Activated gamma-delta T cell treated with Interleukin-2 at 50 U/mL for 16 hours (primary cell): ENCODE measurements at regions not wholly inside any gene's neighbourhood (a gene's known extent, or its start where the extent isn't known, plus 50 kb on each side); places are given as distances from the start of the nearest gene placed in this dataset.

ENCODE experiments used
- DNase-seq: peaks from one replicate; pipeline ENCODE4 v3.0.0-alpha.2; 2020

DNA sequence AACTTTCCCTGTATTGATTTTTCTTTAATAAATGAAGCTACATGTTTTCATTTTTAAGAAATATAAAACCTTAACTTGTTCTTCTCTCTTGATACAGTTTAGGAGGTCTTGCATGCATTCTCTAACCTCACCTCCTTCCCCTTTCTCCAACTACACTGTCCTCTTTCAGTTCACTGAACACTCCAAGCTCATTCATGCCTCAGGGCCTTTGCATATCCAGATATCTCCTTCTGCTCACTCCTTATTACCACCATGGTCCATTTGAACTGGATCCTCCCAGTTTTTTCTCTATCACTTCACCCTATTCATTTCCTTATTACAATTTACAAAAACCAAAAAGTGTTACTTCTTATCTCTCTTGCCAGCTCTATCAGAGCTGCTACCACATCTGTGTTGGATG lies 242.9 kb upstream of the PLEKHG7 start:
- no peak for DNase-seq

- no peak for DNase-seq
These were observed 243.8 kb upstream of the PLEKHG7 start for GRCh38 chr12:92458996-92459395.

DNA sequence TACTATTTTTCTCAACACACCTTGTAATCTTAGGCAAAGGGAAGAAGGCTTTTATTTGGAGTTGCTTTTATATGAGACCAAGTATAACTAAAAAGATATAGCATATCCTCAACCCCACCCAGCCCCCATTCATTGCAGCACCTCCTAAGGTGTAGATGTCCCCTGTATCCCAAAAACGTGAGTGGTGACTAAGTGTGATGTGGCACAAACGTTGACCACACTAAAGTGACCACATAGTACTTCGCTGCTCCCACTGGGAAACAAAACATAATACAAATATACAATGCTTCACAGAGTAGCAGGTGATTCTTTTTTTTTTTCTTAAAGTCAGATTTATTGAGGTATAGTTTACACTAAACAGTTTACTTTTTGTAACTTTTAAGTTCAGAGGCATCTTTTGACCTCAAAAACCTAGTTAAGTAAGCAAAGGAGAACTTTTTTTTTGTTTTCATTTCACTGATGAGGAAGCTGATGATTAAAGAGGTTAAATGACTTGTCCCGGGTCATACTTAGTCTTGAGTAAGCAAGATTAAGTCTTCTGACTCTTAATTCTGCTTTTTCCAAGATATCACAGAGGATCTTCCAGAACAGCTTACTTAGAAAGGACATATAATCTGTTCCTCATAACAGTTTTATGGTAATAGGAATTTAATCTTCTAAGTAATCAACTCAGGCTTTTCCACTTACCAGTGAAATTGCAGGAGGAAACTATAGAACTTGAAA lies 245.2 kb upstream of the PLEKHG7 start:
- no peak for DNase-seq

DNA sequence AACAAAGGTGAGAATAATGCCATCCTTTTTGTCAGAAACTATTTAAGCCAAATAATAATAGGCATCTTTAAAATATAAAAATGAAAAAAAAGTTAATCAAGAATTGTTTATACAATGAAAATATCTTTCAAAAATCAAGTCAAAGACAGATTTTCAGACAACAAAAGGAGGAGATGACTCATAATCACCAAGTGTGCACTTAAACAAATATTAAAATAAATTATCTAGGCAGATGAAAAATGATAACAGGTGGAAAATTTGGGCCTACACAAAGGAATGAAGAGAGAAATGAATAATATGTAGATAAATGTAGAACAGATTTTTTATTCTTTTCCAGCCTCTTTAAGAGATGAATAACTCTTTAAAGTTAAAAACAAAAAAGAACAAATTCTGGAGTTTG lies 250.0 kb upstream of the PLEKHG7 start:
- DNase-seq, result no peak

GRCh38 chr12:92446083-92446460 lies 256.7 kb upstream of the PLEKHG7 start:
- no peak for DNase-seq

- no peak for DNase-seq
These were observed 257.3 kb upstream of the PLEKHG7 start for GRCh38 chr12:92445253-92446082.

DNA sequence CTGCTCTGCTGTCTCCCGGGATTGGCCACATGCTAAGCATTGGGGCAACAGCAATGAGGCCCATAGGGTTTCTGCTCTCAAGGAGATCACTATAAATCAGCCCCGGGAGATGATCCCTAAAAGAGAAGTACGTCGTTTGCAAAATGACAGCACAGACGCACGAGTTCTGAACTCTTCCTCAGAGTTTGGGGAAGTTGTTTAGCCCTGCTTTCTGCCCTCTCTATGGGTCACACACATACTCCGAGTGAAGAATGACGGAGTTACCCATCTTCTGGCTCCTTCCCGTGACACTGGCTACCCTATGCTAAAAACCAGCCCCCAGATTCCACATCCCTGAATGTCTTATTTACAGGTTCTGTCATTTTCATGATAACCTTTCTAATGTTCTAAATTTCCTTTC lies 258.0 kb upstream of the PLEKHG7 start:
- DNase-seq, result no peak

- no peak for DNase-seq
These were observed 260.0 kb upstream of the PLEKHG7 start for GRCh38 chr12:92442782-92443181.

DNA sequence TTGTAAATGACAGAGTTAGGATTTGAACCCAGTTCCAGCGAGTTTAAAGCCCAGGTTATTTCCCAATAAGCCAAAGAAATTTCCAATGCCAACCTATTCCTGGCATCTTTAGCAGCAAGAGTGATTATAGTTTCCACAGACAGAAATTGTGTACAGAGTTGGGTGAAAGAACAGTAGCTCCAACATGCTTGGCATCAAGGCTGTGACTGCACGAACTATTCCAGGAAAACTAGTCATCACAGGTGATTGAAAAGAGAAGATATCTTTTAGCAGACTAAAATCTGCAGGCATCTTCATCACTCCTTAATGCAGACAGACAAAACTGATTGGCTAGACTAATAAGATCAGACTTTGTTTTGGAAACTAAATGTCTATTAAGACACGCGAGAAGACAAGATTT lies 262.7 kb upstream of the PLEKHG7 start:
- DNase-seq, result no peak

DNA sequence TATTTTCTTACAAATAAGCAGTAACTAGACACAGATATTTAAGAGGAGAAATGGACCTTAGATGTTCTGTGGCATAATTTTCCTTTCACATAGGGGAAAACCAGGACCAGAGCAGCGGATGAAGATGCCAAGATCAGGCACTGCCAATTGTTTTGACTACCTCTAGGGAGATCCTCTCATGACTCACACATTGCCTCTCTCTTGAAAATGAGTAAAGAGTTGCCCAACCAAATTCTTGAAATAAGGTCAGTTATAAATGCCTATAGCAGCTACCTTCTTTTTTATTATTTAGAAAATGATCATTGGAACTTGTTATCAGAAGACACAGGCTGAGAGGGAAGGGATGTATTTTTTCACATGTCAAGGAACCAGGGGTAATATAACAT lies 263.4 kb upstream of the PLEKHG7 start:
- no peak for DNase-seq

- DNase-seq, result no peak
These were observed 264.0 kb upstream of the PLEKHG7 start for GRCh38 chr12:92438641-92439419.

DNA sequence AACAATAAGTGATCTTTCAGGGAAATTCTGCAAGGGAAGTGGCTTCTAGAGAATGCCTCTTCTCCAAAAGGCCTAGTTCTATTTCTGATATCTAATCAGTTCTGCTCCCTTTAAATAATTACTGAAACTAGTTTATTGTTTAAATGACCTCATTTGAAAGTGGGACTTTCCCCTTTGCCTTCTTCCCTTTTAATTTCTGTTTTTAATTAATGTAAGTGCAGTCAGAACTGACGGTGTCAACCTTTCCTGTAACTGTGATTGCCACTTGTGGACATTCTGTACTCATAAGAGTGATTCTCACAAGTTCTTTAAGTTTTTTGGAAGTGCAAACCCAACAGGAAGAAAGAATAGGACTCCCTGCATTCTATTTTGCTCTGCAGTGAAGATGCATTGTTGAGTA lies 265.3 kb upstream of the PLEKHG7 start:
- no peak for DNase-seq

DNA sequence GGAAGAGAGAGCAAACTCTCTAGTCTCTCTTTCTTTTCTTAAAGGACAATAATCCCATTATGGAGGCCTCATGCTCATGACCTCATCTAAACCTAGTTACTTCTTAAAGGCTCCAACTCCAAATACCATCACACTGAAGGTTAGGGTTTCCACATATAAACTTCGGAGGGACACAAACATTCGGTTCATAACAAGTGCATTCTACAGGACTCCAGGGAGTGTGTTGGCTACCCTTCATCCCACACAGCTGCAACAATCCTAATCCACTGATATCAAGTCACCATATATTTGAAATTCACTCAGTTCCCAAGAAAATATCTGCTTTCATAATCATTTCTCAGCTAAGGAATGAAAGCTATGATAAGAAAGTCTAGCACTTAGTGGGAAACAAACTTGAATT lies 265.9 kb upstream of the PLEKHG7 start:
- DNase-seq, result no peak

DNA sequence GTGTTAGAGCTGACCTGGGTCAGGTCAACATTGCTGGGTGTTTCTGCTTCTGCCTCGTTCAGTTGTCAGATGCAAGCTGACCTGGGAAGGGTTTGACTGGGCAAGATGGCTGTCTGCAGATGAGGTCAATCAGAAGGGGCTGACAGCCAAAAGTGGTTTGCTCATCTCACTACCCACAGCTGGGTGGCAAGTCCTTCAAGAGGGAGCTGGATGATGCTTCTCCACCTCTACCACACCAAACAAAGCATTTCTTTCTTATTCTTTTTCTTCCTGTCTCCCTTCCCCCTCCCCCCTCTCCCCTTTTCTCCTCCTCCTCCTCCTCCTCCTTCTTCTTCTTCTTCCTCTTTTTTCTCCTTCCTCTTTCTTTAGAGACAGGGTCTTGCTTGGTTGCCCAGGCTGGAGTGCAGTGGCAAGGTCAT lies 268.2 kb upstream of the PLEKHG7 start:
- no peak for DNase-seq

DNA sequence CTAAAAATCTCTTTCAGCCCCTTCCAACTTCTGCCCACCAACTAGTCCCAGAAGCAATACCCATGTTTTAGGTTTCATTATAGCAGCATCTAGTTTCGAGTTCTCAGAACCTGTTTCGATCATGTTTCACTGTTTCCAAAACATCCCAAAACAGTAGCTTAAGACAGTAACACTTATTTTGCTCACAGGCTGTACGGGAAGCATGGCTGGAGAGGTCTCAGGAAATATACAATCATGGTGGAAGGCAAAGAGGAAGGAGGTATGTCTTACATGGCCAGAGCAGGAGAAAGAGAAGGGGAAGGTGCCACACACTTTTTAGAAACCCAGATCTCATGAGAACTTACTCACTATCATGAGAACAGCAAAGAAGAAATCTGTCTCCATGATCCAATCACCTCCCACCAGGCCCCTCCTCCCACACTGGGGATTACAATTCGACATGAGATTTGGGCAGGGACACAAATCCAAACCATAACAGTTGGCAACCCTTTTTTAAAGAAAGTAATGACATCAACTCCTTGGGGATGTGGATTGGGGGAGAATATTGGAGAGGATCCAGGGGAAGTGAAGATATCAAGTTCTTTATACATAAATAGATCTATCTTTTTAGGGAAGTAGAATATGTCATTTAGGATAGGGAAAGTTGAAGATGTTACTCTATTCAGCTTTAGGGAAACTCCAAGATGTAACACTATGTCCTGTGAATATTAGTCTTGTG lies 269.9 kb upstream of the PLEKHG7 start:
- DNase-seq, result no peak

DNA sequence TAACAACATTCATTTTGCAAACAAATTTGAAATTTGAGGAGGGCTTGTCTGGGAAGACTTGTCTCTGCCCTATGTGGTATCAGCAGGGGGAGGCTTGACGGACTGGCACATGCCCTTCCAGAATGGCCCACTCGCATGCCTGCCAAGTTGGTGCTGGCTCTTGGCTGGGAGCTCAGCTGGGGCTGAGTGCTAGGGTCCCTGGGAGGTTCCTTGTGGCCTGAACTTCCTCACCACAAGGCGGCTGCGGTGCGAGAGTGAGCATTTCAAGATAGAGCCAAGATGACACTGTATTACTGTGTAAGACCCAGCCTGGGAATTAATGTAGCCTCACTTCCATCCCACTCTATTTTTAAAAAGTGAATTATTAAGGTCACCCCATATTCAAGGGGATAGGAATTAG lies 271.6 kb upstream of the PLEKHG7 start:
- peak; percentile 7 for DNase-seq

DNA sequence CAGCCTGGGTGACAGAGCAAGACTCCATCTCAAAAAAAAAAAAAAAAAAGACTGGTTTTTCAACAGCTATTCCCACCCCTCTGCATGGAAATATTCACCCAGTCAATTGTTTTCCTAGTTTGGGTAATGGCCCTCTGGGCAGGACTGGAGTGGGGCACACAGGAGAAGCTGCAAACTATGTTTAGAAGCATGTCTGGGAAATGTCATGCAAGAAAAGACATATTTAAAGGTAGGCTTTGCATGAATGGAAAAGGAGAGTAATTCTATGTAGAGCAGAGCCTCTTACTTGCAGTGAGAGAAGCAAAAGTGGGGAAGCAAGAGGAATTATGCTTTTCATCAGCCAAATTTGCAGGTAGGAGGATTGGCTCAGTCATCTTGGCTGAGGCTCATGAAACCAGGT lies 276.5 kb upstream of the PLEKHG7 start:
- no peak for DNase-seq

- DNase-seq, result no peak
These were observed 277.6 kb upstream of the PLEKHG7 start for GRCh38 chr12:92425165-92425564.

DNA sequence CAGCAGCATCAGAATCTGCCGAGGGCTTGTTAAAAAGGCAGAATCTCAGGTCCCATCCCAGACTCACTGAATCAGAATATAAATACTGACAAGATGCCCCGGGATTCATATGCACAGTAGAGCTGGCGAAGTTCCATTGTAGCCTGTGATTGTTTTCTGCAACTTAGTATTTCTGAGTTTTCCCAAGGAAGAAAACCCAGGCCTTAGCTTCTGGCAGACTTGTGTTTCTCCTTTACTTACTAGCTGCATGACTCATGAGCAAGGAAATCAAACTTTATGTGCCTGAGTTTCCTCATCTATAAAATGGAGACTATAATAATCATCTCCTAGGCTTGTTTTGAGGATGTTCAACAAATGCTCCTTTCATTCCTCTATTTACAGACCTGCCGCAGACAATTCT lies 278.5 kb upstream of the PLEKHG7 start:
- DNase-seq, result no peak

GRCh38 chr12:92421701-92422100 lies 276.1 kb upstream of the BTG1 start:
- DNase-seq, result no peak

DNA sequence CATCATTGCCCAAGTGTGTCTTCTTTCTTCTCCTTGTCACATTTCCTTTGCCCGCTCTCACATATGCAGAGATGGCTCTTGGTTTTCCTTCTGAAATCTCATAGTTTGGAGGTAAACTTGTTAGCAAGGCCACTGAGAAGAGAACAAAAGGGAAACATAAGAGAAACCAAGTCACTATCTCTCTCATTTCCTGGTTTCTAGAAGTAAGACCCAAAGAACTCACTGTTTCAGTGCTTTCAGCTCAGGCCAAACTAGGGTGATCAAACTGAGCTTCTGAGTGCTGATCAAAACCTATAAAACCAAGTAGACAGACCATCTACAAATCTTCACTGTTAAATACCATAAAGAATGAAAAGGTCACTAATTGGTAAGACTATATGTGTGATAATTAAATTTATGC lies 275.4 kb upstream of the BTG1 start:
- DNase-seq, result no peak

GRCh38 chr12:92419201-92419600 lies 273.6 kb upstream of the BTG1 start:
- DNase-seq, result no peak

- DNase-seq, result no peak
These were observed 272.7 kb upstream of the BTG1 start for GRCh38 chr12:92418381-92418780.
